MM.1S (cell line): ENCODE measurements at regions not wholly inside any gene's neighbourhood (a gene's known extent, or its start where the extent isn't known, plus 50 kb on each side); places are given as distances from the start of the nearest gene placed in this dataset.

Experiments
- CTCF ChIP-seq: fragments of 300-600 bp; sonication (generic); IDR thresholded peaks from 2 replicates; pipeline ENCODE4 v1.5.1; 2016; ENCODE audit warnings: antibody characterized with exemption, low read length, mixed read lengths
- EZH2 ChIP-seq: fragments of 300-600 bp; sonication (generic); optimal IDR thresholded peaks from 2 replicates; pipeline ENCODE3; 2017; ENCODE audit warnings: low read depth, mild to moderate bottlenecking, antibody characterized with exemption, low read length, mixed read lengths
- EZH2phosphoT487 ChIP-seq: fragments of 300-600 bp; sonication (generic); IDR thresholded peaks from 2 replicates; pipeline ENCODE4 v1.6.1; 2018; ENCODE audit warnings: antibody characterized with exemption, low read length

GRCh38 chr12:115726691-115727090 is 550.8 kb downstream of the MED13L start:
- TF ChIP-seq CTCF (no peak), EZH2phosphoT487 (no peak), EZH2 (no peak)
